Spleen (tissue), 11 donors: ENCODE measurements at regions not wholly inside any gene's neighbourhood (a gene's known extent, or its start where the extent isn't known, plus 50 kb on each side); places are given as distances from the start of the nearest gene placed in this dataset.

Experiments
- DNase-seq: peaks from one replicate; pipeline ENCODE4 v3.0.0-alpha.2; 2020
- H3K27ac ChIP-seq, 8 donors: fragments of 200-600 bp; sonication (generic) in 7 of 8; 1 replicate in 4 of 8; 2 replicates in 4 of 8; pipeline versions ENCODE4 v1.5.0 to v1.8.0; 2016 to 2021; ENCODE audit warnings: inconsistent platforms in 4 of 8, mild to moderate bottlenecking in 4 of 8, moderate library complexity in 1 of 8
- H3K27me3 ChIP-seq, 7 donors: fragments of 200-600 bp; sonication (generic) in 6 of 7; replicated peaks in 1 of 7; 1 replicate in 4 of 7; 2 replicates in 3 of 7; pipeline versions ENCODE4 v1.5.0 to v1.8.0; 2016 to 2021; ENCODE audit warnings: inconsistent platforms in 3 of 7, mild to moderate bottlenecking in 1 of 7
- H3K36me3 ChIP-seq, 6 donors: fragments of 200-600 bp; sonication (generic) in 5 of 6; 1 replicate in 4 of 6; 2 replicates in 2 of 6; pipeline versions ENCODE4 v1.5.0 to v1.8.0; 2016 to 2021; ENCODE audit warnings: inconsistent platforms in 2 of 6
- H3K4me1 ChIP-seq, 6 donors: fragments of 200-600 bp; sonication (generic) in 5 of 6; 1 replicate in 3 of 6; 2 replicates in 3 of 6; pipeline versions ENCODE4 v1.5.0 to v1.8.0; 2016 to 2021; ENCODE audit warnings: inconsistent platforms in 3 of 6
- H3K4me3 ChIP-seq, 8 donors: fragments of 200-600 bp; sonication (generic) in 7 of 8; 1 replicate in 4 of 8; 2 replicates in 4 of 8; pipeline versions ENCODE4 v1.5.0 to v1.8.0; 2016 to 2021; ENCODE audit warnings: inconsistent platforms in 4 of 8, mild to moderate bottlenecking in 4 of 8, moderate library complexity in 2 of 8
- H3K9me3 ChIP-seq, 8 donors: fragments of 200-600 bp; sonication (generic) in 7 of 8; 1 replicate in 4 of 8; 2 replicates in 4 of 8; pipeline versions ENCODE4 v1.5.0 to v1.8.0; 2016 to 2021; ENCODE audit warnings: inconsistent platforms in 4 of 8
- CTCF ChIP-seq, 11 experiments: fragments of 200-600 bp in 7 of 11; fragments of 450-650 bp in 4 of 11; sonication (generic) in 4 of 11; IDR thresholded peaks in 8 of 11; conservative IDR thresholded peaks in 3 of 11; 1 replicate in 7 of 11; 2 replicates in 4 of 11; pipeline versions ENCODE4 v1.4.0 to v1.8.0; 2016 to 2021; ENCODE audit warnings: antibody characterized with exemption in 11 of 11, inconsistent platforms in 4 of 11, mild to moderate bottlenecking in 1 of 11
- POLR2A ChIP-seq, 3 donors: fragments of 450-650 bp; IDR thresholded peaks; one replicate each; pipeline ENCODE4 v1.5.1; 2017; ENCODE audit warnings: antibody characterized with exemption in 3 of 3, mild to moderate bottlenecking in 1 of 3
- POLR2AphosphoS5 ChIP-seq, 3 donors: sonication (generic); formaldehyde crosslinking; IDR thresholded peaks; one replicate each; pipeline ENCODE4 v1.5.1; 2017; ENCODE audit warnings: antibody characterized with exemption in 3 of 3
- WGBS, 5 donors: extraction: QIAGEN DNeasy Blood & Tissue Kit in 3 of 5; methylation state at CpG; one replicate each; pipeline versions ENCODE4 v1.1.5 to v1.1.7; 2013 to 2018; 5-methylcytosine and 5-hydroxymethylcytosine counted together
- intact Hi-C: fragments of 100-400 bp; cut with DNase I; formaldehyde crosslinking; loops from one replicate; pipeline ENCODE4 v1.15.0; 2023; ENCODE audit warnings: low total_unique reads
- donor health status: healthy with polysubstance abuse.
- donor health status: DM: no; HTN: no; CAD: no; lungs with moderate emphysema.
- donor health status: DM: no; HTN: no; CAD: no.
- donor health status: Bipolar disorder and iron deficiency.
- donor health status: healthy.
- donor health status: DM: no; HTN: no; CAD: no.
- donor health status: DM: yes; HTN: yes; CAD: no.

DNA sequence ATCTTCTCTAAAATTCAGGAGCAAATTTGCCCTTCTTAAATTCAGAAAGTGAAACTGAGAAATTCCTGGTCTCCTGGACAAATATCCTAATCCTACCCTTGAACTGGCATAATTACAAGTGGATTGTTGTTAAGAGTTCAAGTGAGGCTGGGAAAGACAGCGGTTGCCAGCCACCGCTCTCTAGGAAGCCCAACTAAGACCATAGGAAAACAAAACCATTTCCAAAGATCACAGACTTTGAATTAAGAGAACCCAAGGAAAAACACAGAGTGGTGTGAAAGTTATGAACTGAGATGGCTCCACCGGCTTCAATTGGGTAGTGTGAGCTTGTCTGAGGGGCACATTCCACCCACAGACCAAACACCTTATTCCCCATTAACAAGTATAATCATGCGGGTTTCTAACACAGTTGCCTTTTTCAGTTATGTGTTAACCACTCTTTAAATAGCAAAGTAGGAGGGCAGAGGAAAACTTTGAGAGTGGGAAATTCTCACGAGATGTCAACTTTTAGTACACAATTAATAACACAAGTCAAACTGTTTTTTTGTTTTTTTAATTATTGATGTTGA lies 1628.8 kb upstream of the SEL1L start:
- H3K27me3 ChIP-seq = no peaks in the 10 kb centered on the region
- no peaks in the 10 kb centered on the region for H3K9me3 ChIP-seq
- no peaks in the 10 kb centered on the region for H3K36me3 ChIP-seq
- no peak for DNase-seq
- intact Hi-C loops = no loop called here
- H3K4me1 ChIP-seq = no peaks in the 10 kb centered on the region
- TF ChIP-seq CTCF (IDR thresholded peaks at IDR 0.05 in 8 of 11, conservative IDR thresholded peaks at IDR 0.05 in 3 of 11) (no peak), POLR2AphosphoS5 (IDR thresholded peaks at IDR 0.05) (no peak), POLR2A (IDR thresholded peaks at IDR 0.05) (no peak)
- no peak overlapping the region for H3K27ac ChIP-seq
- no peak overlapping the region for H3K4me3 ChIP-seq
- 77 to 88% (median 85%) methylated on average over 5 of the region's 5 CpGs for WGBS, 5 donors

DNA sequence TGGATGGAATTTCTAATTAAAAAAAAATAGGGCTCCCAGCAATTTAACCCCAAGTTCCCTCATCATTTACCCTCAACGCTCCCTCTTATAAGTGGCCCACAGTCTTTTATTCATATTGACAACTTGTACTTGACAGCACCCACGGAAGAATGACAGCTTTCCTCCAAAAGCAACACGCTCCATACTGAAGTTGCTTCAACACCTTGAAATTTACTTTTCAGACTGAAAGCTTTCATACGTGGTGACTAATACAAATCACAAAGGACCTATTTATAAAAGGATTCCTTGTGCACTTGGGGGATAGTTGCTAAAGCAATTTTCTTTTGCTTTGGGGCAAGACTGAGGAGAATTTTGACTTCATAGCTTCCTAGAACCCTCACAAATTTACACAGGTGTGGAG lies 1629.4 kb upstream of the SEL1L start:
- TF ChIP-seq POLR2A (IDR thresholded peaks at IDR 0.05) (no peak), CTCF (IDR thresholded peaks at IDR 0.05 in 8 of 11, conservative IDR thresholded peaks at IDR 0.05 in 3 of 11) (no peak), POLR2AphosphoS5 (IDR thresholded peaks at IDR 0.05) (no peak)
- Histone ChIP-seq H3K27ac (no peak overlapping the region), H3K4me3 (no peak overlapping the region), H3K4me1 (no peaks in the 10 kb centered on the region), H3K36me3 (no peaks in the 10 kb centered on the region), H3K9me3 (no peaks in the 10 kb centered on the region), H3K27me3 (no peaks in the 10 kb centered on the region)
- intact Hi-C loops = no loop called here
- WGBS, 5 donors = 77 to 84% (median 81%) methylated on average over 4 of the region's 4 CpGs
- no peak for DNase-seq

DNA sequence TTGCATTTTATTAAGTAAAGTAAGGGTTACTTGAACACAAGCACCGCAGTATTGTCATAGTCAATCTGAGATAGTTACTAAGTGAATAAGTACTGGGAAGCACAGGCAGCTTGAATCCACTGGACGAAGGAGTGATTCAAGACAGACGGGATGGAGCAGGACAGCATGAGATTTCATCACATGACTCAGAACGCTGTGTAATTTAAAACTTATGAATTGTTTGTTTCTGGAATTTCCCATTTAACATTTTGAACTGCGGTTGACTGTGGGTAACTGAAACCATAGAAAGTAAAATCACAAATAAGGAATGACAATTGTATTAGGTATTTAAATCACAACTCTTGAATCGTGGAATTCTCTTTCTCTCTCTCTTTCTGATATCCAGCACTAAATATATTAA lies 1630.4 kb upstream of the SEL1L start:
- Histone ChIP-seq H3K27me3 (no peaks in the 10 kb centered on the region), H3K27ac (no peak overlapping the region), H3K4me3 (no peak overlapping the region), H3K36me3 (no peaks in the 10 kb centered on the region), H3K9me3 (peaks cover 0 to 3% (median 0%) of the 10 kb centered on the region in 8 donors), H3K4me1 (no peaks in the 10 kb centered on the region)
- DNase-seq = no peak
- 76 to 85% (median 79%) methylated on average over 6 of the region's 6 CpGs for WGBS, 5 donors
- intact Hi-C loops = no loop called here
- TF ChIP-seq POLR2AphosphoS5 (IDR thresholded peaks at IDR 0.05) (no peak), CTCF (IDR thresholded peaks at IDR 0.05 in 8 of 11, conservative IDR thresholded peaks at IDR 0.05 in 3 of 11) (no peak), POLR2A (IDR thresholded peaks at IDR 0.05) (no peak)

DNA sequence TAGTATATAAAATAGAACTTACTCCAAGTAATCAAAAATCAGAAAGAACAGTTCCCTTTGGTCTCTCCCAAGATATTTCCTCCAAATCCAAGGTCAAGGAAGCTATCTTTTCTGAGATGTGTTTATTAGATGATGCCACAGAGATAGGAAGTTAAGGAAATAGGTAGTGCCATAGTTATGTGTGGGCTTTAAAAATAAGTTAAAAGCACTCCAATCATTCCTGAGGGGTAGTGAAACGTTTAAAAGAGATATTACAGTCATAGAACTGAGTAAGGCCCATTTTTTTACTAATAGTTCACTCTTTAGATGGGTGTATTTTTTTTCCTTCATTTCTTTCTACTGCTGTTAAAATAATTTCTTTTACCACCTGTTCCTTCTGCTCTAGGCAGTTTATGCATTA lies 1630.9 kb upstream of the SEL1L start:
- Histone ChIP-seq H3K36me3 (no peaks in the 10 kb centered on the region), H3K9me3 (peaks cover 0 to 3% (median 0%) of the 10 kb centered on the region in 8 donors), H3K27me3 (no peaks in the 10 kb centered on the region), H3K27ac (no peak overlapping the region), H3K4me1 (no peaks in the 10 kb centered on the region), H3K4me3 (no peak overlapping the region)
- no peak for DNase-seq
- 33 to 63% (median 49%) methylated on average over 1 of the region's 1 CpG for WGBS, 5 donors
- intact Hi-C loops = no loop called here
- no peak for TF ChIP-seq POLR2A (IDR thresholded peaks at IDR 0.05)
- TF ChIP-seq POLR2AphosphoS5 (IDR thresholded peaks at IDR 0.05) = no peak
- TF ChIP-seq CTCF (IDR thresholded peaks at IDR 0.05 in 8 of 11, conservative IDR thresholded peaks at IDR 0.05 in 3 of 11) = no peak
